ENCODE measurements at regions not wholly inside any gene's neighbourhood (a gene's known extent, or its start where the extent isn't known, plus 50 kb on each side); places are given as distances from the start of the nearest gene placed in this dataset.
A peak's percentile ranks its signal among the peaks of the same experiment; 100 is the strongest.
"Not testable (repeated sequence)": the region's sequence is repeated elsewhere in the genome, so short reads cannot be mapped to it uniquely, and the experiment has no call there.

DNA sequence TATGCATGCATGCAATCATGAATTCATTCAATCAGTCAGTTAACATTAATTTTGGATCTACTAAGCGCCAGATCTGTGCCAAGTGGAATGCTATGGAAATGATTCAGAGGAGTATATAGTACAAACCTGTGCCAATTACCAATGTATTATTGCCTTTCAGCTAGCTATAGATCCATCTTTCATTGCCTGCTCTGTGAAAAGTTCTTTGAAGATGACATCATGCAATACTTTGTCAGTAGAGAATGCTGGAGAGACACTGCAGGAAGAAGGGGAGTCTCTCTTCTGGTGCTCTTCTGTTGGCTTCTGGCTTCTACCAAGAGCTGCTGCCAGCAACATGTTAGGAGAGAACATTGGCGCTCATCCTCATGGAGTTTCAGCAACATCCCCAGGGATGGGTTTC, 81.0 kb upstream of the LMCD1 start:
- DNase-seq (ENCODE audit: low read depth, low spot score) = no peak

DNA sequence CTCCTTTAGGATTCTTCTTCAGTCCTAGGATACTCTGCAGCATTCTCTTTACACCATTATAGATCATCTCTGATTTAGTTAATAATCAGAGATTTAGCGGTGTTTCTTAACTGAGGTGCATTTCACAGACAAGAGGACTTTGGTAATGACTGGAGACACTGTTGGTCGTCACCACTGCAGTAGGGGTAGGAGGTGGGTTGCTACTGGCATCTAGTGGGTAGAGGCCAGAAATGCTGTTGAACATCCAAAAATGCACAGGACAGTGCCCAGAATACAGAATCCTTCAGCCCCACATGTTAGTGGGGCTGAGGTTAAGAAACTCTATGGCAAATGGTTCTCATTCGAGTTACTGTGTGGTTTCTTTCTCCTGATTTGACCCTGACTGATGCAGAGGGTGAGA, 80.4 kb upstream of the LMCD1 start:
- DNase-seq (ENCODE audit: low read depth, low spot score) = no peak

DNA sequence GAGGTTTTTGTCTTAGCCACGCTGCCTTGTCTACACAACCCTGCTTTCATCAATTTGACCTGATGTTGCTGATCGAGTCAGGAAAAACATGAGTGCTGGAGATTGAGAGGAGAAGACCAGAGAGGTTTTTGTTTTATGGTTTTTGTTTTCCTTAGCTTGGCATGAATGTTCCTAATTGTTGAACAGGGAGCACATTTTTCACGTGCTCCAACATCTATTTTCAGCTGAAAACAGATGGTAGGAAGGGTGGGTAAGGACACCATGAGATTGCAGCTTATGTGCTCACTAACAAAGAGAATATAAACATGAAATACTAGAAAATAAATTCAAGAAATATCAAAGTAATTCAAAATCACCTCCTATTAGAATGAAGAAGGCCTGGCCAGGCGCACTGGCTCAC, 79.9 kb upstream of the LMCD1 start:
- DNase-seq (ENCODE audit: low read depth, low spot score) = no peak

DNA sequence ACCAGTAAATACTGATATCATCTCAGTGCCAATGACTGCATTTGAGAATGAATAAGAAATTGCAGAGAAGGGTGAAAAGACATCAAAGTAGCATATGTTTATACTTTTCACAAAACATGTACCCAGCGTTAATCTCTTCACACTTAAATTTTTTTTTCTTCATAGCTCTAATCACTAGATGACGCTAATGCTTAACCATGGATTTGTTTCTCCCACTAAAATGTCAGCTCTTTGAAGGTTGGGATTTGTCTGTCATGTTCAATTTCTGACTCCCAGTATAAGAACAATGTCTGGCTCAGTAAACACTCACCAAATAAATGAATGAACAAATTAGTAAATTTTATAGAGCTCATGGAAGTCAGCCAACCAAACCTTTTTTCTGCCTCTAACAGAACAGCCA, 78.3 kb upstream of the LMCD1 start:
- DNase-seq (ENCODE audit: low read depth, low spot score) = no peak

DNA sequence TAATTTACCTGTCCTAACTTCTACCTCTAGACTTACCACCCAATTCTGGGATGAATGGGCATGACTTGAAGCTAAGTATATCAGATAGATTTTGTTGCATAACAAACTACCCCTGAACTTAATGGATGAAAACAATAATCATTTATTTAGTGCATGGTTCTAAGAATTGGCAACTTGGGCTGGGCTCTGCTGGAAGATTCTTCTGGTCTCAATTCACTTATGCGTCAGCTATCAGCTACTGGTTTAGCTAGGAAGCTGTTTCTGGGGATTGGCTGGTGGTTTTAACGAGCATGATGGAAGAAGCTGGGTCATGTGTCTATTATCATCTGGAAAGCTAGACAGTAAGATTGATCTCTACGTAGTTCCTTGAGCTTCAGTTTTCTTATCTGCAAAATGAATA, 77.3 kb upstream of the LMCD1 start:
- no peak for DNase-seq (ENCODE audit: low read depth, low spot score)

DNA sequence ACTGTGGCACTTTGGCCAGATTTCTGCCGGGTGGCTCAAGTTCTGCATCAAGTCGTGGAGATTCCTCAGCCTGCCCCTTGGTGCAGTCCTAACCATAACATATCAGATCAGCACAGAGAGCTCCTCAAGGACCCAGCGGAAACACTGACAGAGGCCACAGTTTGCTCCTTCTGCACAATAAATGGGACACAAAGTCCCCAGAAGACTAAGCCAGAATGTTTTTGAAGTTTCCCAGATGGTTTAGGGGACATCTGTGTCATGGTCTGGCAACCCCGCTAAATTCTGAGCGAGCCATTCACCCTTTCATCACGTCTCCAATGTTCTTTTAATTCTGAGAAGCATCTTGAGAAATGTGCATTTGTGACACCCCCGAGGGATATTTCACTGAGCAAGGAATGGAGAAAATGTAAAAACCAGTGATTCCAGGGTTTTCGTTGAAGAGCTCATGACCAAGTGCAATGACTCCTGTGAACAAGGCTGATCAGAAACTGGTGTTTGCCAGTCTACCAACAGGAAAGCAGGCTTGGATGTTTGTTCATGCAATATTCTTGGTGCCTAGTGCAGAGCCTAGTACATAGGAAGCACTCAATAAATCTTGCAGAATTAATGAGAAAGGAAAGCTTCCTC, 64.8 kb upstream of the LMCD1 start:
- no peak for DNase-seq (ENCODE audit: low read depth, low spot score)

DNA sequence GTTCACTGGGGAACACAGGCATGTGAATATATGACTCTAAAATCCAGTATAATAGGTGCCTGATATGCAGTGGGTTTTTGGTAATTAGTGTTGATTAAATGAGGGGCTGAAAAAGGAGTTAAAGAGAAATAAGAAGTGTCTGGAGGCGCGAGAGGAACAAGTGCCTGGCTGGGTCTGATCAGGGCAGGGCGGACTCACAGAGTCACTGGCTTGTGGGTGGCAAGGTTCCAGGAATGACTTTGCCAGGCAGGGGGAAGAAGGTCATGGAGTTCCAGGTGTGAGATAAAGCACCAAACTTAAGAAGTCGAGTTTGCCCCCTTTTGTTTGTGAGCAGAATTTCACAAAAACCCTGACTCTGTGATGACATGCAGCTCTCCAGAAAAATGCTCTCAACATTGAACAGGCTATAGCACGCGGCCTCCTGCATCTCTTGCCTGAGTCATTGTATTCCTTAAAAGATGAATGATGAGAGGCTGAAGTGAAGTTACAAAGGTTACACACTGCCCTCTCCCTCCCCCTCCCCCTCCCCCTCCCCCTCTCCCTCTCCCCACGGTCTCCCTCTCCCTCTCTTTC, 63.0 kb upstream of the LMCD1 start:
- no peak for DNase-seq (ENCODE audit: low read depth, low spot score)

DNA sequence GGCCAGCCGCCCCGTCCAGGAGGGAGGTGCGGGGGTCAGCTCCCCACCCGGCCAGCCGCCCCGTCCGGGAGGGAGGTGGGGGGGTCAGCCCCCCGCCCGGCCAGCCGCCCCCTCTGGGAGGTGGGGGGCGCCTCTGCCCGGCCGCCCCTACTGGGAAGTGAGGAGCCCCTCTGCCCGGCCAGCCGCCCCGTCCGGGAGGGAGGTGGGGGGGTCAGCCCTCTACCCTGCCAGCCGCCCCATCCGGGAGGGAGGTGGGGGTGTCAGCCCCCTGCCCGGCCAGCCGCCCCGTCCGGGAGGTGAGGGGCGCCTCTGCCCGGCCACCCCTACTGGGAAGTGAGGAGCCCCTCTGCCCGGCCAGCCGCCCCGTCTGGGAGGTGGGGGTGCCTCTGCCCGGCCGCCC, 61.5 kb upstream of the LMCD1 start:
- not testable (repeated sequence) for DNase-seq (ENCODE audit: low read depth, low spot score)

DNA sequence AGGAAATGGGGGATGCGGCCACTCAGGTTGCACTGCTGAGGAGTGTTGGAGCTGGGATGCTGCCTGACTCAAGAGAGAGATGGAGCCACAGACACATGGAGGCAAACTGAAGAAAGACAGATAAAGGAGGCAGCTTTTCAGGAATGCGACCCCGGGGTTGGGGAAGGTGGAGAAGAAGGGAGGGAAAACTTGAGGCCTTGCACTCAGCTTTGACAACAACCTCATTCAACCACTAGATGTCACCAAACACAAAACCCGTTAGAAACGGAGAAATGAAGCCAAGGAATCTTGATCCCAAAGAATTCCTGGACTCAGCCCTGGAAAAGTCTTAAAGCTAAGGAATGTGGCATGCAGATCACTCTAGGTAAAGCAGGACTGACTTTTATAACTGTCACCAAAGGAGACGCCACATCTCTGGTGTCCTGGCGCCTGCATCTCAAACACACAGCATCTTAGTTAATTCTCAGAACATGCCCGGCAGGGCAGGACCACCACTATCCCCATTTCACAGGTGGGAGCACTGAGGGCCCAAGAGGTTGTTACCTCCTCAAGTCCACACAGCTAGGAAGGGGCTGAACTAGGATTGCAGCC, 59.6 kb upstream of the LMCD1 start:
- DNase-seq (ENCODE audit: low read depth, low spot score) = peak; percentile 78

DNA sequence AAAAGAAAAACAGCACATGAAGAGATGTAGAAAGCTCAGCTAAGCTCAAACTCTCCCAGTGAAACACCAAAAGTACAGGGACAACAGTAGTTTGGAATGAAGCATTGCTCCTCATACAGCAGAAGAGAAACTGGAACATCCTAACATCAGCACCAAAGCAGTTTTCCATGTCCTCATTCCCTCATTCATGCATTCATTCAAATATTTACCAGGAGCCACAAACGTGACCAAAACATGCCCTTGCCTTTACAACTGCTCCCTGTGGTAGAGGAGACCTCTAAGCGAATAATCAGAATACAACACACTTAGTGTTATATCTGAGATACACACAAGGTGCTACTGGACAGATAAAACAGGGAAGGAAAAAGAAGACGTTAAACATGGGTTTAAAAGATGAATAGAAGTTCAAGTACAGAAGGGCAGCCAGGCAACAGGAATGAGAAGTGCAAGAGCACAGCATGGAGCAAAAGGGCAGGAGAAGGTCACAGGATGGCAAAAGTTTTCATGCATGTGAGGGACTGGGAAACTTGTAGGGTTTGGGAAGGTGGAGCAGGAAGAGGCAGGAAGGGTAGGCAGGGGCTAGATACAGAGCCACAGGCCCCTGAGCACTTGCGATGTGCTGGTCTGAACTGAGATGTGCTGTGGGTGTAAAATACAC, 58.5 kb upstream of the LMCD1 start:
- DNase-seq (ENCODE audit: low read depth, low spot score) = no peak

DNA sequence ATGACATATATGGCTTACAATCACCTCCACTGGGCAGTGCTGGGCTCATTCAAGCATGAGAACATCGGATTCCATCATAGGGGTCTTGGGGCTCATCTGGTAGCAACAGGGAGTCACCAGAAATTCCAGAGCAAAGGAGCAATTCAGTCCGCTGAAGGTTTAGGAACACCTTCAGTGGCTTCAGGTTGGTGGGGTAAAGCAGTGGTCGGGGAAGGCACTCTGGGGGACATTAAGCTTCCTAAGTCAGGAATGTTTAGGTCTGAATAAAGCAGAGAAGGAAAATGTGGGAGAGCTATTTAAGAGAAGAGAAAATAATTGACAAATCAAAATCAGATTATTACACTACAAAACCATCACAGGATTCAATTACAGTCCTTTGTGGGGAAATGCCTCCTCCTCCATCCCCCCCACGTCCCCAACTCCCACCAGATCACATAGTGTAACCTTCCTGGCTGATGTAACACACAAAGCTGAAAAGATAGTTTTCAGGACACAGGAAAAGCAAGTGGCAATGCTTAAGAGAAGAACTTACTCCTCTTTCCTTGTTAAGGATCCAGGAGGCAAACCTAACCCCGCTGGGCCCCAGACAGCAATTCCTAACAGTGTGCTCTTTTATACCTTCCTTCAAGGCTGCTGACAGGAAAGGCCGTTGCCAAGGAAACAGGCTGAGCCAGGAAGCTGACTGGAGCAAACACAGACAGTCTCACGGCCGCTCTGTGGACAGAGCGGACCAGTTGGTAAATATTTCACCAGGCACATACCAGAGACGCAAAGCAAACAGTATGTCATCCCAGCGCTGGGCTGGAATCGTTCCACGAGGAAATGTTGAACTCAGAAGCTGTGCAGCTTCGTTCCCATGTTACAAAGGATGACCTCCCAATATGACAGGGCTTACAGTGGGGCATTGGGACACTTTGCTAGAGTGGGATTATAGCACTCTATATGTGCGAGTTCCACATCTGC, 57.5 kb upstream of the LMCD1 start:
- peak; percentile 56 for DNase-seq (ENCODE audit: low read depth, low spot score)

DNA sequence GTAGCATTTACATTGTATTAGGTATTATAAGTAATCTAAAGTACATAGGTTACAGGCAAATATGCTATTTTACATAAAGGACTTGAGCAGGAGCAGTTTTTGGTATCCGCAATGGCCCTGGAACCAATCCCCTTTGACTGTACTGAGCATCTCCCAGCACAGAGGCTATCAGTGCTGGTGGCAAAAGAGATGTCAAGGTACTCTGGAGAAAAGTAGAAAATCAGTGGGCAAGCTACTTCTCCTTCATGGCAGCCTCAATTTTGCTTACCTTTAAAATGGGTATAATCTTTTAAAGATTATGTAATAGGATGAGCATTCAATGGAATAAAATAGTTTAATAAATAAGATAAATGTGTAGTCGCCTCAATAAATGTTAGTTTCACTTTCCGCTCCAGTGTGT, 56.7 kb upstream of the LMCD1 start:
- no peak for DNase-seq (ENCODE audit: low read depth, low spot score)

DNA sequence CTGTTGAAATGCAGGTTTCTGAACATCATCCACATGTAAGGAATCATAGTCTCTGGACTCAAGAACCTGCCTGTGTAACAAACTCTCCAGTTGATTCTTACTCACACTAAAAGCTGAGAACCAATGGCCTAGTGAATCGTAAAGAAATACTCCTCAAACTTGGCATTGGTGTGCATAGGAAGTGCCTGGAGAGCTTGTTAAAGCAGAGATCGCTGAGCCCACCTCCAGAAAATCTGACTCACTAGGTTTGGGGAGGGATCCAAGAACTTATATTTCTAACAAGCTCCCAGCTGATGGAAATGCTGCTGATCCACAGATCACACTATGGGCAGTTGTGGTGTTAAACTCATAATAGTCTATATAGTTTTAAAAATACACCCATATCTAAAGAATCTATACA, 55.8 kb upstream of the LMCD1 start:
- no peak for DNase-seq (ENCODE audit: low read depth, low spot score)

DNA sequence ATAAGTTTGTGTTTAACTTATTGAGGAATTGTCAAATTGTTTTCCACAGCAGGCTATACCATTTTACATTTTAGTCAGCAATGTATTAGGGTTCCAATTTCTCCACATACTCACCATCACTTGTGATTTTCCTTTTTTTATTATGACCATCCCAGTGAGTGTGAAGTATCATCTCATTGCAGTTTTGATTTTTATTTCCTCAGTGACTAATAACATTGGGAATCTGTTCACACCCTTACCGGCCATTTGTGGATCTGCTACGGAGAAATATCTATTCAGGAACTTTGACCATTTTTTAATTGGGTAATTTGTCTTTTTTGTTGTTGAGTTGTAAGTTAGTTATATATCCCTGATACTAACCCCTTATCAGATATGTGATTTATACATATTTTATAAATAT, 54.8 kb upstream of the LMCD1 start:
- DNase-seq (ENCODE audit: low read depth, low spot score) = no peak

DNA sequence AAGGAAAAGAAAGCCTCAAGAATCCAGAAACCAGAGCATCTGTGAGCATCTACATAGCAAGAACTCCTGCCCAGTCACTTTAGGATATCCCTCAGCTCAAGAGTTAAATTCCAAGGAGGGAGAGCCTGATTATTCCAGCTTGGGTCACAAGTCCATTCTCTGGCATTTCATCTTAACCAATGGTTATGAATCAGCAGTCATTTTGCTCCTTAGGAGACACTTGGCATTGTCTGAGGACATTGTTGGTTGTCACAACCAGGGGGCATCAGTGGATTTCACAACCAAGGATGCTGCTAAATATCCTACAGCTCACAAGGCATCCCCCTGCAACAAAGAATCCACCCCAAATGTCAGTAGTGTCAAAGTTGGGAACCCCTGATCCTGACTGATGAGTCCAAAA, 51.0 kb upstream of the LMCD1 start:
- no peak for DNase-seq (ENCODE audit: low read depth, low spot score)

DNA sequence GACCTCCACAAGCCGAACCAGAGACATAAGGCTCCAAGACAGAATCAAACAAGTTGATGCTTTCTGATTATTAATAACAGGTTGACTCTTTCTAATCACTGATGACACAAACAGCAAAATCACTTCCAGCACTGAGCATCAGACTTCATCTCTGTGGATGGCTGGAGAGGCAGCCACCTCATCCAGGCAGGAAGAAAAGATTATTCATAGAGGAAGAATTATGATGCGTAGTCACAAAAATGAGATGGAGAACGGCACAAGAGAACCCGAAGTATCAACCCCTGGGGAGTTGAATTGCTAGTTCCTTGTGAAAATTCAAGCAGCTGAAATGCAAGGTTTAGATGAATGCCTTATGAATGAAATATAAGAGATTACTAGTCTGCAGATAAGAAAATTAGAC, 49.9 kb upstream of the LMCD1 start:
- DNase-seq (ENCODE audit: low read depth, low spot score) = no peak
